ENCODE measurements at regions not wholly inside any gene's neighbourhood (a gene's known extent, or its start where the extent isn't known, plus 50 kb on each side); places are given as distances from the start of the nearest gene placed in this dataset.

DNA sequence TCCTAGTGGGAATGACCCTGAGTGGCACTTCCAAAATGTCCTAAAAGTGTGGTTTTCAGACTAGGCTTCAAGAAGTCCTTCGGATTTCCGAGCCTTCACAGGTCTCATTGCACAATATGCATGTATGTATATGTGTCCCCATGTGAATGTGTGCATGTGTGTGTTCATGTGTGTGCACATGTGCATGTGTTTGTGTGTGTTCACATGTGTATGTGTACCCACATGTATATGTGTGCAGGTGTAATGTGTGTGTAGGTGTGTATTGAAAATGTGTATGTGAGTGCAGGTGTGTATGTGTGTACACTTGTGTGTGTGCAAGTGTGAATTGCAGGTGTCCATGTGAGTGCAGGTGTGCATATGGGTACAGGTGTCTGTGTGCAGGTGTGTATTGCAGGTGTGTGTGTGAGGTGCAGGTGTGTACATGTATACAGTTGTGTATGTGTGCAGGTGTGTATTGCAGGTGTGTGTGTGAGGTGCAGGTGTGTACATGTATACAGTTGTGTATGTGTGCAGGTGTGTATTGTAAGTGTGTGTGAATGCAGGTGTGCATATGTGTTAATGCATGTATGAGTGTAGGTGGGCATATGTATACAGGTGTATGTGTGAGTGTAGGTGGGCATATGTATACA, 124.4 kb upstream of the EPB41L3 start:
- no peak overlapping the region for H3K4me3 ChIP-seq (ENCODE audit: low read depth, low read length)
- TF ChIP-seq, protein P1, sequence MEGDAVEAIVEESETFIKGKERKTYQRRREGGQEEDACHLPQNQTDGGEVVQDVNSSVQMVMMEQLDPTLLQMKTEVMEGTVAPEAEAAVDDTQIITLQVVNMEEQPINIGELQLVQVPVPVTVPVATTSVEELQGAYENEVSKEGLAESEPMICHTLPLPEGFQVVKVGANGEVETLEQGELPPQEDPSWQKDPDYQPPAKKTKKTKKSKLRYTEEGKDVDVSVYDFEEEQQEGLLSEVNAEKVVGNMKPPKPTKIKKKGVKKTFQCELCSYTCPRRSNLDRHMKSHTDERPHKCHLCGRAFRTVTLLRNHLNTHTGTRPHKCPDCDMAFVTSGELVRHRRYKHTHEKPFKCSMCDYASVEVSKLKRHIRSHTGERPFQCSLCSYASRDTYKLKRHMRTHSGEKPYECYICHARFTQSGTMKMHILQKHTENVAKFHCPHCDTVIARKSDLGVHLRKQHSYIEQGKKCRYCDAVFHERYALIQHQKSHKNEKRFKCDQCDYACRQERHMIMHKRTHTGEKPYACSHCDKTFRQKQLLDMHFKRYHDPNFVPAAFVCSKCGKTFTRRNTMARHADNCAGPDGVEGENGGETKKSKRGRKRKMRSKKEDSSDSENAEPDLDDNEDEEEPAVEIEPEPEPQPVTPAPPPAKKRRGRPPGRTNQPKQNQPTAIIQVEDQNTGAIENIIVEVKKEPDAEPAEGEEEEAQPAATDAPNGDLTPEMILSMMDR (IDR thresholded peaks at IDR 0.05; ENCODE audit: low read depth, low read length): no peak

DNA sequence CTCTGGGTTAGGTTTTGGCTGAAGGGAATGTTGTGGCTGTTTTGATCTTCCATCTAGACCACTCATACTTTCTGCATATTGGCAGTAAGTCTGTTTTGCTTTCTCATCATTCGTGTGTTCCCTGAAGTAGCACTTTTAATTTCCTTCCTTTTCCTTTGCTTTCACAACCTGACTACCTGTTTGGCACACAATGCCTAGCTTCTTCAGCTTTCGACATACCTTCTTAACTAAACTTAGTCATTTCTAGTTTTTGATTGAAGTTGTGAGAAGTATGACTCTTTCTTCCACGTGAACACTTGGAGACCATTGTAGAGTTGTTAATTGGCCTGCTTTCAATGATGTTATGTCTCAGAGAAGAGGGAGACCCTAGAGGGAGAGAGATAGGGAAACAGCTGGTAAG, 123.6 kb upstream of the EPB41L3 start:
- TF ChIP-seq, protein P1 (IDR thresholded peaks at IDR 0.05; ENCODE audit: low read depth, low read length): no peak
- no peak overlapping the region for H3K4me3 ChIP-seq (ENCODE audit: low read depth, low read length)

DNA sequence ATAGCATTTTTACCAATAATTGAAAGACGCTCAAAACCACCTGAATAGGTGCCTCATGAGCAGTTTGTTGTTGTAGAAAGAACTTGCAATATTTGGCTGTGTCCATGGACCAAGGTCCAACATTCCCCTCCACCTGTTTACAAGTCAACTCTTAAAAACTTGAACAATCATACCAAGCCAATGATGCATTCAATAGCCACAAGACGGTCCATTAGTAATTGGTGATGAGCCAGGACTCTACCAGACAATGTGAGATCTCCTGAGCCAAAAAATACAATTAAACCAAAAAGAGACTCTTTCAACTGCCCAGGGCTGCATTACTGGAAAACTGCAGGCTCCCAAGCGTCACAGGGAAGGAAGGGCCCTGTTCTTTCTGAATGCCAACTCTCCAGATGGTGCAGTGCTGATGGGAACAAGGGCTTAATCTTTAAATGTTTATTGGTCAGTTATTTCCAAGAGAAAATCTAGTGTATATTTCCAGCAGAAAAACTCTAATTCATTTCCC, 118.8 kb upstream of the EPB41L3 start:
- TF ChIP-seq, protein P1 (IDR thresholded peaks at IDR 0.05; ENCODE audit: low read depth, low read length): no peak
- H3K4me3 ChIP-seq (ENCODE audit: low read depth, low read length): no peak overlapping the region

DNA sequence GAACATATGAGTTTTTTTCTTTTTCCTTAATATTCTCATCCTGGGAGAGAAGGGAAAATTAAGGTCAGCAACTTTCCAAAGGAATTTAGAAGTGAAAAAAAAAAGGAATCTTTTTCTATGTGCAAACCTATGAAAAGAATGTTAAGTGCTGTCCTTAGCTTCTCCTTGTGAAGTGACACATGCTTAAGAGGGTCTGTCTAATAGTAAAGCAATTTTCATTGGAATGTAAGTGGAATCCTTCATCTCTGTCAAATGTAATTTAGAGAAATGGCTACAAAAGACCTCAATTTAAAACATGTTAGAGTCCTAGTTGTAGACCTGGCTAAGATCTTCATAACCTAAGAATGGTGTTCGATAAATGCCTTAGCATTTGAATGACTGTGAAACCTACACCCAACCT, 117.4 kb upstream of the EPB41L3 start:
- TF ChIP-seq, protein P1 (IDR thresholded peaks at IDR 0.05; ENCODE audit: low read depth, low read length): no peak
- H3K4me3 ChIP-seq (ENCODE audit: low read depth, low read length): no peak overlapping the region

DNA sequence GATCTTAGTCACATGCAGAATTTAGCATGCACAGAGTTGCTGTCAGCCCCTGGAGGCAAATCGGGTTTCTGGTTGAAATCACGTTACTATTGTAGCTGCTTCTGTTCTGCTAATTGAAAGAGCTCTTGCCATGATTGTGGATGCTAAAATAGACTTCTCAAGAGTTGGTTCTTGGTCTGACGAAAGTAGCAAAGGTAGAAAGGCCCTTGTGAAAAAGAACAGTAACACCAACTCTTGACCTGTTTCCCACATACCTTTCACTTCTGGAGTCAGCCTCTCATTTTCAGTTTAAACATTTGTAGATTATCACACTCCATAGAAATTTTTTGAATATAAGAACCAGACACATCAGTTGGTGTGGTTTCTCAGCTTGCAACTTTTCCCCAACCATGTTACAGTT, 110.0 kb upstream of the EPB41L3 start:
- no peak overlapping the region for H3K4me3 ChIP-seq (ENCODE audit: low read depth, low read length)
- TF ChIP-seq, protein P1 (IDR thresholded peaks at IDR 0.05; ENCODE audit: low read depth, low read length): no peak

DNA sequence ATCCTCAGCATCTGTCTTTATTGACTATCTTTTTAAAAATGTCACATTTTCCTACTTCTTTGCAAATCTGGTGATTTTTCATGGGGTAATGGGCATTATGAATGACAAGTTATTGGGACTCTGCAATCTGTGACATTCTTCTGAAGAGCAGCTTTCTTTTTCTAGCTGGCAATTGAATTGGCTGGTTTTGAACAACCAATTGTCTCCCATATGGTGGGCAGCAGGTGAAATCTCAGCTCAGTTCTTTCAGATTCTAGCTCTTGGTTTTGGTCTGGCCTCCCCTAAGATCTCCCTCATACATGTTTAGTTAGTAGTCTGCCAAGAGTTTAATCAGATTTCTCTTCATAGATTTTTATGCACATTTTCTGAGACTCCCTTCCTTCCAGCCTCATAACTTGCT, 107.9 kb upstream of the EPB41L3 start:
- TF ChIP-seq, protein P1 (IDR thresholded peaks at IDR 0.05; ENCODE audit: low read depth, low read length): no peak
- no peak overlapping the region for H3K4me3 ChIP-seq (ENCODE audit: low read depth, low read length)

DNA sequence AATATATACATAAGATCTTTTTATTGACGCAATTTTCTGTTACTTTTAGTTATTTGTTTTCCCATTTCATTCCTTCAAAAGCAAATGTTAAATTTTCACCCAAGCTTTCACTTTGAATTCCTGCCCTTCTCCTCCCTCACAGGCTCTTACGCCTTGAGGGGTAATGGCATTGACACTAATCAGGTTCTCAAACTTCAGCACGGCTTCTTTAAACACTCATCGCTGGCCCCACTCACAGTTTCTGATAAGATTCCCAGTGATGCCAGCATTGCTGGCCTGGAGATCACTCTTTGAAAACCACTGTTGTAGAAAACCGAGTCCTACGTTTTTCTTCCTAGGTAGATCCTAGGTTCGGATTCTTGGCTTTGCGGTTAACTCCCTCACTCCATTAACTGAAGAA, 105.6 kb upstream of the EPB41L3 start:
- no peak overlapping the region for H3K4me3 ChIP-seq (ENCODE audit: low read depth, low read length)

More for the DNA sequence above, 105.6 kb upstream of the EPB41L3 start:
- TF ChIP-seq, protein P1 (IDR thresholded peaks at IDR 0.05; ENCODE audit: low read depth, low read length): no peak
